22Rv1 (cell line): ENCODE measurements at regions not wholly inside any gene's neighbourhood (a gene's known extent, or its start where the extent isn't known, plus 50 kb on each side); places are given as distances from the start of the nearest gene placed in this dataset.

Experiments used
- ZFX ChIP-seq: fragments of 450-650 bp; IDR thresholded peaks from 2 replicates; pipeline ENCODE4 v1.6.1; 2017; ENCODE audit warnings: antibody characterized with exemption, borderline replicate concordance
- TF ChIP-seq, protein P1 (sequence below): fragments of 450-650 bp; IDR thresholded peaks from 2 replicates; pipeline ENCODE4 v1.5.1; 2017; ENCODE audit warnings: mild to moderate bottlenecking

- TF ChIP-seq, protein P1, sequence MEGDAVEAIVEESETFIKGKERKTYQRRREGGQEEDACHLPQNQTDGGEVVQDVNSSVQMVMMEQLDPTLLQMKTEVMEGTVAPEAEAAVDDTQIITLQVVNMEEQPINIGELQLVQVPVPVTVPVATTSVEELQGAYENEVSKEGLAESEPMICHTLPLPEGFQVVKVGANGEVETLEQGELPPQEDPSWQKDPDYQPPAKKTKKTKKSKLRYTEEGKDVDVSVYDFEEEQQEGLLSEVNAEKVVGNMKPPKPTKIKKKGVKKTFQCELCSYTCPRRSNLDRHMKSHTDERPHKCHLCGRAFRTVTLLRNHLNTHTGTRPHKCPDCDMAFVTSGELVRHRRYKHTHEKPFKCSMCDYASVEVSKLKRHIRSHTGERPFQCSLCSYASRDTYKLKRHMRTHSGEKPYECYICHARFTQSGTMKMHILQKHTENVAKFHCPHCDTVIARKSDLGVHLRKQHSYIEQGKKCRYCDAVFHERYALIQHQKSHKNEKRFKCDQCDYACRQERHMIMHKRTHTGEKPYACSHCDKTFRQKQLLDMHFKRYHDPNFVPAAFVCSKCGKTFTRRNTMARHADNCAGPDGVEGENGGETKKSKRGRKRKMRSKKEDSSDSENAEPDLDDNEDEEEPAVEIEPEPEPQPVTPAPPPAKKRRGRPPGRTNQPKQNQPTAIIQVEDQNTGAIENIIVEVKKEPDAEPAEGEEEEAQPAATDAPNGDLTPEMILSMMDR, result no peak
- TF ChIP-seq ZFX, result no peak
These were observed 59.1 kb upstream of the RASGRP1 start for GRCh38 chr15:38623744-38624143.
